ENCODE measurements at regions not wholly inside any gene's neighbourhood (a gene's known extent, or its start where the extent isn't known, plus 50 kb on each side); places are given as distances from the start of the nearest gene placed in this dataset.

- TF ChIP-seq TAF1 (IDR thresholded peaks at IDR 0.05; ENCODE audit: borderline replicate concordance, low read depth, low read length) (no peak), POLR2A (IDR thresholded peaks at IDR 0.05; ENCODE audit: low read depth, low read length) (no peak), POLR2AphosphoS5 (IDR thresholded peaks at IDR 0.05; ENCODE audit: low read depth, low read length) (no peak)
- no peak for DNase-seq (ENCODE audit: insufficient read length)
- FAIRE-seq = no peak
Observed at GRCh38 chr4:175871774-175872405, 59.8 kb upstream of the GPM6A start.

GRCh38 chr4:175873707-175874106 is 61.6 kb upstream of the GPM6A start:
- TF ChIP-seq POLR2A (IDR thresholded peaks at IDR 0.05; ENCODE audit: low read depth, low read length) (no peak), TAF1 (IDR thresholded peaks at IDR 0.05; ENCODE audit: borderline replicate concordance, low read depth, low read length) (no peak), POLR2AphosphoS5 (IDR thresholded peaks at IDR 0.05; ENCODE audit: low read depth, low read length) (no peak)
- FAIRE-seq (no peak), DNase-seq (ENCODE audit: insufficient read length) (no peak)

GRCh38 chr4:175874306-175874705 is 62.2 kb upstream of the GPM6A start:
- no peak for TF ChIP-seq TAF1 (IDR thresholded peaks at IDR 0.05; ENCODE audit: borderline replicate concordance, low read depth, low read length)
- no peak for TF ChIP-seq POLR2A (IDR thresholded peaks at IDR 0.05; ENCODE audit: low read depth, low read length)
- TF ChIP-seq POLR2AphosphoS5 (IDR thresholded peaks at IDR 0.05; ENCODE audit: low read depth, low read length) = no peak
- no peak for DNase-seq (ENCODE audit: insufficient read length)
- no peak for FAIRE-seq

DNA sequence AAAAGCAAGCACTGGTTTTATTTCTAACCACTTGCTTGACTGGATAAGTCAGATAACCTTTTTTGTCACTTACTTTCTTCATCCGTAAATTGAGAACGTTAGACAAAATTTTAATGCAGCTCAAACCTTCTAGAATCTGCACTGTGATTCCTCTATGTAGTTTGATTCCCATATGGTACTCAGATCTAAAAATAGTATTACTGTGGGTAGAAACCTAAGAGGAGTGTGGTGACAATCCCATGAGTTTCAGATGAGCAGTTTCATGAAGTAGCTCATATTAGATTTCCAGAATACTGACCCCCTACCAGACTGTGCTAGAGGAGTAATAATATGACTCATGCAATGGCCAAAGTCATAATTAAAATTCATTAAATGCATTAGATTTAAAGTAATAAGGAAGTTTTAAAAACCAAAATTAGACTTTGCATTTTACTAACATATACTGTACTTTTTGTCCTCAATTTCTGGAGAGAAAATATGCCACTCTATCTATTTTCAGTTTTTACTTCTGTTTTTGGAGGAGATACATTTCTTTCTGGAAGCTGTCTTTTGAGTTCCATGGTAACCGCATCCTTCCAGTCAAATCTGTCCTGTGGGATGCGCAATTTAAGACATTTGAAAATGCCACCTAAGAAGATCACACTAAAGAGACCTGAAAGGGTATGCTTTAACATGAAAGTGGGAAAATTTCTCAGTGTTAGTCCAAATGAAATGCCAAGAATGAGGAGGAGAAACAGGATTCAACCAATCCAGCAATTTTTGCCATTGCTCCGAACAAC is 64.1 kb upstream of the GPM6A start:
- FAIRE-seq = no peak
- TF ChIP-seq TAF1 (IDR thresholded peaks at IDR 0.05; ENCODE audit: borderline replicate concordance, low read depth, low read length) (no peak), POLR2A (IDR thresholded peaks at IDR 0.05; ENCODE audit: low read depth, low read length) (no peak), POLR2AphosphoS5 (IDR thresholded peaks at IDR 0.05; ENCODE audit: low read depth, low read length) (no peak)
- no peak for DNase-seq (ENCODE audit: insufficient read length)

DNA sequence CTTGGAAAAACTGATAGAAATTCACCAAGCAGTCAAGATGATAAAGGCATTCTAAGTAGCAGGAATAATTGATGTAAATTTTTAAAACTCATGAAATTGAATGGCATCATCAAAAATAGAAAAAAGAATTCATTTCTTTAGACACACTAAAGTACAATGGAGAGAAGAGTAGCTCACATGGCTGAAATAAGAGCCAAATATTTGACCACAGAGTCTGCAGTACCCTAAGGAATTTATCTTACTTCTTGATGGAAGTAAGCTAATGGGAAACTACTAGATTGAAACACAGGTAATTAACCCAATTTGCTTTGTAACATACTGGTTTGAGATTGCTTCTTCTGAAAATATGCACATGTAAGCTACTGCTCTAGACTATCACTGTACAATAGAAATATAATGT is 70.8 kb upstream of the GPM6A start:
- no peak for FAIRE-seq
- TF ChIP-seq POLR2A (IDR thresholded peaks at IDR 0.05; ENCODE audit: low read depth, low read length) (no peak), POLR2AphosphoS5 (IDR thresholded peaks at IDR 0.05; ENCODE audit: low read depth, low read length) (no peak), TAF1 (IDR thresholded peaks at IDR 0.05; ENCODE audit: borderline replicate concordance, low read depth, low read length) (no peak)

GRCh38 chr4:175884048-175884447 is 72.0 kb upstream of the GPM6A start:
- FAIRE-seq (no peak), DNase-seq (ENCODE audit: insufficient read length) (no peak)
- TF ChIP-seq POLR2A (IDR thresholded peaks at IDR 0.05; ENCODE audit: low read depth, low read length) = no peak
- TF ChIP-seq TAF1 (IDR thresholded peaks at IDR 0.05; ENCODE audit: borderline replicate concordance, low read depth, low read length) = no peak
- TF ChIP-seq POLR2AphosphoS5 (IDR thresholded peaks at IDR 0.05; ENCODE audit: low read depth, low read length) = no peak

More for the DNA sequence above, 70.8 kb upstream of the GPM6A start:
- DNase-seq (ENCODE audit: insufficient read length) = no peak

DNA sequence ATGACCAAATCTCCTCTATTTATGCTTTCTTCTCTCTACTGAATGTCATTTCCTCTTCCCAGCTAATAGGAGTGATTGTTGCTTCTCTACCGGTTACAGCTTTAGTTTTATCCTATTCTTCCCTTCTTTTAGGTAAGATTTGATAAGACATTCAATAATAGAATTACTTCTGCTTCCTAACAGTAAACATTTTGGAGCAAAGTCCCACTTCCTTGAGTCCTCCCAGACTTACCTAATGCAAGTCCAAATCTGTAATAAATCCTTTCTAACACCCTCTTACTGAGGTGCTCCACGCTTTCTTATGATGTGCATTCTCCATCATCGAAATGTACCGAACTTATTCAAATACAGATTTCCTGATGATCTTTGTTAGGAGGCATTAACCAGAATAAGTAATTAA is 79.2 kb upstream of the GPM6A start:
- DNase-seq (ENCODE audit: insufficient read length) (no peak), FAIRE-seq (no peak)
- TF ChIP-seq POLR2A (IDR thresholded peaks at IDR 0.05; ENCODE audit: low read depth, low read length) = no peak
- TF ChIP-seq POLR2AphosphoS5 (IDR thresholded peaks at IDR 0.05; ENCODE audit: low read depth, low read length) = no peak
- TF ChIP-seq TAF1 (IDR thresholded peaks at IDR 0.05; ENCODE audit: borderline replicate concordance, low read depth, low read length) = no peak

- TF ChIP-seq TAF1 (IDR thresholded peaks at IDR 0.05; ENCODE audit: borderline replicate concordance, low read depth, low read length) = no peak
- no peak for TF ChIP-seq POLR2AphosphoS5 (IDR thresholded peaks at IDR 0.05; ENCODE audit: low read depth, low read length)
- no peak for TF ChIP-seq POLR2A (IDR thresholded peaks at IDR 0.05; ENCODE audit: low read depth, low read length)
- DNase-seq (ENCODE audit: insufficient read length) (no peak), FAIRE-seq (no peak)
Observed at GRCh38 chr4:175891851-175892250, 79.8 kb upstream of the GPM6A start.

- TF ChIP-seq POLR2AphosphoS5 (IDR thresholded peaks at IDR 0.05; ENCODE audit: low read depth, low read length) = no peak
- TF ChIP-seq TAF1 (IDR thresholded peaks at IDR 0.05; ENCODE audit: borderline replicate concordance, low read depth, low read length) = no peak
- no peak for TF ChIP-seq POLR2A (IDR thresholded peaks at IDR 0.05; ENCODE audit: low read depth, low read length)
- no peak for FAIRE-seq
Observed at GRCh38 chr4:175905925-175906324, 93.9 kb upstream of the GPM6A start.

DNA sequence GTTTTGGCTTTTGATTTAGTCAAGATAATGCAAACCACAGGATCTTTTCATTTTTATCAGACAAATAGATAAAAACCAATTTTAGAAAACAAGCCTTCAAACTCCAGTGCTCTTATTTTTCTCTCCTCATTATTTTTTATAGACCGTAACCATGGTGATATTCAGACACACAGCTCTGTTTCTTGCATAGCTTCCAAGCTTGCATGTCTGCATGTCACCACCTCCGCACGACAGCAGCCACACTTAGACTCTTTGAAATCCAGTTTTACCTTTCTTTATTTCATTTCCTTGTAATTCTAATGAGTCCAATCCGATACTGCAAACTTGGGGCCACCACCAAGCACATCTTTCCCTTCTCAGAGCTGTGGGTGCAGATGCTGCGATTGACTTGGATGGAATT is 94.3 kb upstream of the GPM6A start:
- no peak for FAIRE-seq
- DNase-seq (ENCODE audit: insufficient read length) = no peak
- no peak for TF ChIP-seq POLR2AphosphoS5 (IDR thresholded peaks at IDR 0.05; ENCODE audit: low read depth, low read length)
- no peak for TF ChIP-seq TAF1 (IDR thresholded peaks at IDR 0.05; ENCODE audit: borderline replicate concordance, low read depth, low read length)
- TF ChIP-seq POLR2A (IDR thresholded peaks at IDR 0.05; ENCODE audit: low read depth, low read length) = no peak

More at GRCh38 chr4:175905925-175906324, 93.9 kb upstream of the GPM6A start:
- DNase-seq (ENCODE audit: insufficient read length) = no peak

DNA sequence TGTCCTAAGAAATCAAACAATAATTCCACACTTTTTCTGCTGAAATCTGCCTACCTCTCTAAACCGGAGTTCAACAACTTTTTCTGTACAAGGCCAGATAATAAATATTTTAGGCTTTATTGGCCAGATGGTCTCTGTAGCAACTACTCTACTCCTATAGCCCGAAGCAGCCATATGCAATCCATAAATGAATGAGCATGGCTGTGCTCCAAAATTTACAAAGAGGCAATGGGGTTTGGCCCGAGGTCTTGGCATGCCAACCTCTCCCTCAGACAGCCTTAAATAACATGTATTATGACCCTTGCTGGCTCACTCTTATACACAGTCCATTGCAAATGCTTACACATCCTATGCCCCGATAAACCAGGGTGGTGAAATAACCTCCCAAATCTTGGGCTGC is 98.6 kb upstream of the GPM6A start:
- FAIRE-seq = no peak
- TF ChIP-seq POLR2AphosphoS5 (IDR thresholded peaks at IDR 0.05; ENCODE audit: low read depth, low read length) = no peak
- no peak for DNase-seq (ENCODE audit: insufficient read length)
